SK-N-SH treated with all-trans-retinoic acid at 6 μM for 48 hours (cell line): ENCODE measurements at regions not wholly inside any gene's neighbourhood (a gene's known extent, or its start where the extent isn't known, plus 50 kb on each side); places are given as distances from the start of the nearest gene placed in this dataset.

Experiments used
- ARNTL ChIP-seq: fragments of 450-650 bp; formaldehyde crosslinking; IDR thresholded peaks from 2 replicates; pipeline ENCODE4 v1.5.0; 2020; ENCODE audit warnings: low read depth, mild to moderate bottlenecking, moderate library complexity, borderline replicate concordance
- BACH2 ChIP-seq: fragments of 250-450 bp; sonication (Bioruptor Pico); IDR thresholded peaks from 2 replicates; pipeline ENCODE4 v1.9.0; 2021; ENCODE audit warnings: mild to moderate bottlenecking, borderline replicate concordance
- CREB5 ChIP-seq: fragments of 250-450 bp; sonication (Bioruptor Pico); IDR thresholded peaks from 2 replicates; pipeline ENCODE4 v1.5.1; 2020; ENCODE audit warnings: low read depth, mild to moderate bottlenecking, moderate library complexity
- ESRRG ChIP-seq: fragments of 250-450 bp; sonication (Bioruptor Pico); IDR thresholded peaks from 2 replicates; pipeline ENCODE4 v1.6.1; 2021; ENCODE audit warnings: mild to moderate bottlenecking
- OSR1 ChIP-seq: fragments of 250-450 bp; sonication (Bioruptor Pico); IDR thresholded peaks from 2 replicates; pipeline ENCODE4 v1.8.0; 2022; ENCODE audit warnings: moderate library complexity, mild to moderate bottlenecking, inconsistent platforms
- PATZ1 ChIP-seq: fragments of 250-450 bp; sonication (Bioruptor Pico); IDR thresholded peaks from 2 replicates; pipeline ENCODE4 v1.8.0; 2020; ENCODE audit warnings: mild to moderate bottlenecking, moderate library complexity, borderline replicate concordance
- PPARA ChIP-seq: fragments of 250-450 bp; sonication (Bioruptor Pico); IDR thresholded peaks from 2 replicates; pipeline ENCODE4 v1.5.0; 2020; ENCODE audit warnings: mild to moderate bottlenecking, borderline replicate concordance
- TCF4 ChIP-seq: fragments of 250-450 bp; sonication (Bioruptor Pico); IDR thresholded peaks from 2 replicates; pipeline ENCODE4 v1.8.0; 2021; ENCODE audit warnings: mild to moderate bottlenecking, moderate library complexity, borderline replicate concordance
- TSHZ2 ChIP-seq: fragments of 250-450 bp; sonication (Bioruptor Pico); IDR thresholded peaks from 2 replicates; pipeline ENCODE4 v1.5.0; 2020; ENCODE audit warnings: mild to moderate bottlenecking, moderate library complexity
- ZC3H10 ChIP-seq: fragments of 250-450 bp; sonication (Bioruptor Pico); IDR thresholded peaks from 2 replicates; pipeline ENCODE4 v1.5.1; 2021; ENCODE audit warnings: mild to moderate bottlenecking, moderate library complexity
- ZFP30 ChIP-seq: fragments of 450-650 bp; formaldehyde crosslinking; IDR thresholded peaks from 2 replicates; pipeline ENCODE4 v1.5.0; 2022; ENCODE audit warnings: mild to moderate bottlenecking, moderate library complexity
- ZNF565 ChIP-seq: fragments of 450-650 bp; formaldehyde crosslinking; conservative IDR thresholded peaks from 2 replicates; pipeline ENCODE4 v1.5.0; 2020; ENCODE audit warnings: low read depth, mild to moderate bottlenecking, moderate library complexity
- TF ChIP-seq, protein P1 (sequence below): fragments of 250-450 bp; sonication (Bioruptor Pico); IDR thresholded peaks from 2 replicates; pipeline ENCODE4 v1.8.0; 2021; ENCODE audit warnings: low read depth, mild to moderate bottlenecking, moderate library complexity, borderline replicate concordance

DNA sequence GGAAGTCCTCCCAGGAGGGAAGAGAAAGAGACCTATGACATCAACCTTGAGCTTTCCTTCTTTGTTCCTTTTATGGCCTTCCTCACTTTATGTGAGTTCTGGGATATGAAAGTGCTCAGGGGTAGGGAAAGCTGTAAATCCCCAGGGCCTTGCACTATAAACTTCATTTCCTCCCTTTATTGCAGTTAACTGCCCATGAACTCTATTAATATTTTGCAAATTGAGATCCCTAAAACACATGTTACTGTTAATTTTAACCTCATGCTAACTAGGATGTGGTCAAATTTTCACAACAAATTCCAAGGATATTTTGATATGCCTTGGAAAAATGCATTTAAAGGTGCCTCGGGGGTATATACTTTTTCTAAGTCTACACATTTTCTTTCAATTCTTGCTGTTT is 359.9 kb downstream of the OSR1 start:
- TF ChIP-seq TSHZ2 (CRISPR knock-in tag) (no peak), OSR1 (CRISPR knock-in tag) (no peak), BACH2 (CRISPR knock-in tag) (no peak), ZC3H10 (CRISPR knock-in tag) (no peak), CREB5 (CRISPR knock-in tag) (no peak), TCF4 (CRISPR knock-in tag) (no peak), PATZ1 (CRISPR knock-in tag) (no peak), ESRRG (no peak), ARNTL (no peak), ZNF565 (no peak), ZFP30 (no peak), PPARA (no peak)
- TF ChIP-seq, protein P1, sequence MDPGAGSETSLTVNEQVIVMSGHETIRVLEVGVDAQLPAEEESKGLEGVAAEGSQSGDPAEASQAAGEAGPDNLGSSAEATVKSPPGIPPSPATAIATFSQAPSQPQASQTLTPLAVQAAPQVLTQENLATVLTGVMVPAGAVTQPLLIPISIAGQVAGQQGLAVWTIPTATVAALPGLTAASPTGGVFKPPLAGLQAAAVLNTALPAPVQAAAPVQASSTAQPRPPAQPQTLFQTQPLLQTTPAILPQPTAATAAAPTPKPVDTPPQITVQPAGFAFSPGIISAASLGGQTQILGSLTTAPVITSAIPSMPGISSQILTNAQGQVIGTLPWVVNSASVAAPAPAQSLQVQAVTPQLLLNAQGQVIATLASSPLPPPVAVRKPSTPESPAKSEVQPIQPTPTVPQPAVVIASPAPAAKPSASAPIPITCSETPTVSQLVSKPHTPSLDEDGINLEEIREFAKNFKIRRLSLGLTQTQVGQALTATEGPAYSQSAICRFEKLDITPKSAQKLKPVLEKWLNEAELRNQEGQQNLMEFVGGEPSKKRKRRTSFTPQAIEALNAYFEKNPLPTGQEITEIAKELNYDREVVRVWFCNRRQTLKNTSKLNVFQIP (CRISPR knock-in tag) = no peak
